ENCODE measurements at regions not wholly inside any gene's neighbourhood (a gene's known extent, or its start where the extent isn't known, plus 50 kb on each side); places are given as distances from the start of the nearest gene placed in this dataset.

DNA sequence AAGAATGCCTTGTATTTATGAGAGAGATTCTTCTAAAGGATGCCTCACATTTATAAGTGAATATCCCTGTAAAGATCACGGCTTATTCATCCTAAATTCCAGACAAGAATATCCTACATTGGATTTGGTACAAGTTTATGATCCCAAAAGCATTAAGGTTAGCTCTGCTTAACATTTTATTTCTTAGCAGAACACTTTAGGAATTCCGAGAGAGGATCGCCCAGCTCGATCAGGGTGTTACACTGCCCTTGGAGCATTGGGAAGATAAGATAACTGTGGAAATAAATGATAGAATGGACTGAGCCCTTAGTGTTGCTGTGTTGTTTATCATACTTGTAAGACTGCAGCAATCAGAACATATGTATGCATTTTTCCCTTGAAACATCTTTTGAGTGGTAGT is 223.0 kb upstream of the CDIN1 start:
- no peak for DNase-seq (ENCODE audit: low spot score)

DNA sequence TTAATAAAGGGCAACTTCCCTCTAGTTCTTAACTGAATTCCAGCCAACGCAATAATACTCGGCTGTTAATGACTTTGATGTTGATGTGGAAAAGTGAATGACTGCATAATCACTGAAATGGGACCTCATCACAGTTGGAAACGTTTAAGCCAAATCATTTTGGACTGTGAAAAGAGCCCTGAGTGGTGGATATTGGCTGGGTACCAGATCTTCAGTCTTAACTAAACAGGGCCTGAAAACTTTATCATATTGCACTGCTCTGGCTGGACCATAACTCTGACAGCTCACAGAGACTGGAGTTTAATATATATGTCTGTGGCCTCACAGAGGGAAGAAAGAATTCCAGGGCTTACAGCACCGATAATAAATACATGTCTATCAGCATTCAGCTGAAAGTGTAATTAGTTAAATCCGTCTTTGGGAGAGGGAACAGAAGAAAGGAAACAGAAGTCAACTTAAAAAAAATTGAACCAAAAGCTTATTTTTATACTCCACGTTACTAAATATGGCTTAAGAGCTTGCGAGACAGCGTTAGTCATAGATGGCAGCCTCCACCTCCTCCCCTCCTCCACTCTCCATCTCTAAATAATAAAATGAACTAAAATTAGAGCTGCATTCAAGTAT is 222.3 kb upstream of the CDIN1 start:
- no peak for DNase-seq (ENCODE audit: low spot score)

DNA sequence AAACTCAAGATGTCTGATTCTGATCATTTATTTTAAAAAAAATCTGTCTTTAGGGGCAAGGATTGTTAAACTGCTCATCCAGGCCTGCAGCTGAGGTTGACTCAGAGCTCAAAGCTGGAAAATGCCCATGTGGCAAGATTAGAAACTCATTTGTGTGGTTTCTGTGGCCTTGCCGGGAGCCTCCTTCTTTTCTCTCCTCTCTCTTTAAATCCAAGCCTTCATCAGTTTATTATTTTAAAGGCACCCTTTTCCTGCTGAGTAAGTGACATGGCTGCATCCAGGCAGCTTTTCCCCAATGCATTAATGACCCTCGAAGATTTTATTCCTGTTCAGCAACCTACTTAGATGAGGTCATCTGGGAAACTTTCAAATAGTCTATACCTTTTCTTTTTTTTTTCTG is 221.3 kb upstream of the CDIN1 start:
- DNase-seq (ENCODE audit: low spot score) = no peak

DNA sequence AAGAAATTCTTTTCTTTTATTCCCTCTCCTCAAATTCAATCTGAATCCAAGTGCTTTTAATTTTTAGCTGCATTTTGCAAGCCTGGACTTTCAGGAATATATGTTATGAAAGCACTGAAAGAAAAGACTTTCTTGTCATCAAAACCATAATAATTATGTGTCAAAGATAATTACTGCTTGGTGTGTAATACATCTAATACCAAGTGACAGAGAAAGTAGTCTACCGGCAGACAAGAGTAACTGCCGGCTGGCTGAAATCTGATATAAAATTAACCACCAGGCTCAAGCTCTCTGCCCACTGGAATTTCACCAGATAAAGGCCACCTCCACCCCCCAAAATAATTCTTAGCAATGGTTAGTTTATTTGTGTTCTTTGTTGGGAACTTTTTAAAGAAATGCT is 220.9 kb upstream of the CDIN1 start:
- no peak for DNase-seq (ENCODE audit: low spot score)

DNA sequence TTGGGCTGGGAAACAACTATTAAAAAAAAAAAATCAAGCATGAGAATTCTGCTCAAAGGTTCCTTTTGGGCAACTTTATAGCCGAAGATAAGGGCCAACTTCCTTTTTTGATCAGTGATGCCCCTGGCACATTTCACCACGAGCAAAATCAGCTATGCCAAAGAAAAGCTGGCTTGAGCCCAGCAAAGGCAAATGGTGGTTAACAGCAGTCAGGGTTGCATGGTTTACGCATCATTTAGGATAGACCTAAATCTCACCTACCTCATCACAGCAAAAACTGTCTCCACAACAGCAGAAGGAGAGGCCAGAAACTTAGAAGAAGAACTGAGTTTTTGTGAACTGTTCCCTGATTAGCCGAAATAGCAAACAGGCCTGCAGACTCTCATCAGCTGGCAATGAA is 220.1 kb upstream of the CDIN1 start:
- no peak for DNase-seq (ENCODE audit: low spot score)

DNA sequence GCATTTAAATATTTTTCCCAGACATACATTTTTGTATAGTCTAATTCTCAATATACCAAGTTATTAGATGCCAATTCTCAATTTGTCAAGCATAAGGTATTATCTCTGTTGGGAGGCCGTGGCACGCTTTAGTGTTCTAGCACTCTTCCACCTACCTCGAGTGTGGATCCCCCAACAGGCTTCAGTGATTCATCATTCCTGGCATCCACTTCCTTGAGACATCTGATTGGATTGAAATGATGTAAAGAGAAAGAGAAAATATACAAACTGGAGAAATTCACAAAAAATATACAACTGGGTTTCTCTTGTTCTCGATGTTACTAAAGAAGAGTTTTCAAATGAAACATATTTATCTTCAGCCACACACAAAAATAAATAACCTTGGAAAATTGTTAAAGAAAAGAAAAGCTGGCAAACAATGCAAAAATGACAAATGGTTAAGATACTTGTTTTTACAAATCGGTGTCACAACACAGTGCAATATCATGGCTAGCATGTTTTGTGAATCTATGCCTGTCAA is 218.0 kb upstream of the CDIN1 start:
- DNase-seq (ENCODE audit: low spot score) = no peak

DNA sequence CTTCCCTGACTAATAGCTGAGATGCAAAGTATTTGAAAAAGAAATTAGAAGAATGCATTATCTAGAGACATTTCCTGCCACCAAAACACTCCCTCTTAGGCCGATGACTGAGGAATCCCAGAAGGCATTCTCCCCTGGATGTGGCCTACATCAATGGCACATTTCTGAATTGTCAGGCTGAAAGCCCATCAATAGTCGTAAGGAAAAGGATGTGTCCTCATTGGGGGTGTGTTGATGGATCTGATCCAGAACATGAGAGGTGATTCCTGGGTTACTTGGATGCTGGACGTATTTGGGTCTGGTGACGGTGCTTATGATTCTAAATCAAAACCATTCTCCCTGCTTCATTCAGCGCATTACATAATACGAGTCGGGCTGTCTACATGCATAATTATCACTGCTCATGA is 216.9 kb upstream of the CDIN1 start:
- DNase-seq (ENCODE audit: low spot score) = no peak

DNA sequence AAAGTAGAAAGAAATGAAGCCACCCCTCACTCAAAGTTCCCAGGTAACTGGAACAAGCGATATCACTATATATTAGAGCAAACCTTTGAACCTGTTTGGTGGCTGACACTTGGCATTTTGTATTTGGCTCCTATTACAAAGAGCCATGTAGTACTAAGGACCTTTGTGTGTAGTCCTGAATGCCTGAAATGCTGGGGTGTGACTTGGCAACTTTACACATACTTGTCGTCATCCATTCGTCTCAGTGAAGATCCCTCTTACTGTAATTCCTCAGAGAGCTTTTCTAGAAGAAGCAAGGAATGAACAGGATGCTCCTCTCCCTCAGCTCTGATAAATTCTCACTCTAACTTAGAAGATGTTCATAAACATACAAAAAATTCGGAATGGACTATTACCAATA is 216.1 kb upstream of the CDIN1 start:
- DNase-seq (ENCODE audit: low spot score) = no peak

DNA sequence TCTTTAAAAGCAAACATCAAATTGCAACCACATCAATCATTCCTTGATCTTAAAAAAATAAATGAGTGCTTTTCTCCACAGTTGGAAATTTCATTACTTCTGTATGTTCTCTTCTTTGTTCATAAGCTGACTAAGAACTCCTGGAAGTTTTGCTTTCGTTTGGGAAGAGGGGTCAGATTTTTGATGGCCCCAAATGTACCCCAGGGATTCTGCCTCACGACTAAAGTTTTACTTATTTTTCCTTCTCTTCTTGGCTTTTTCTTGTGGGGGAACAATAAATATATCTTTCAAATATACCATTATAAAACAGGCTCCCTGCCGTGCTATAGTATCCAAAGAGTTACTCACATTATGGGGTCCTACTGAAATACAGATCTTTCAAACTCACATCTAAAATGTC is 215.0 kb upstream of the CDIN1 start:
- DNase-seq (ENCODE audit: low spot score) = no peak

DNA sequence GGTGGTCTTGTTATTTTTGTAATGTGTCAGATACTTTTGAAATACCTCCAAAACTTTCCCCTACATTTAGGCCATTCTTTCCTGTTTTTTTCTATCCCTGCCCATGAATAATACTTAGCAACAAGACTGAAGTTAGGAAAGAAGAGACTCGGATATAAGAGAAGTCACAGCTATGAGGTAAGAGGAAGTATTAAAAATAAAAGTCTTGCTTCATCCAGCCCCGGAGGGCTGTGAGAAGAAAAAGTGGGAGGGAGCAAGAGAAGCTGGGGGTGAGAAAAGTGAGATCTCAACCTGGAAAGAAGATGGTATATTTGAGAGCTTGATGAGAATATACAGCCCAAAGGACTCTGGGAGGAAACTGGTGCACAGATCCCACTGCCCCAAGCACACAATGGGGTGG is 213.5 kb upstream of the CDIN1 start:
- no peak for DNase-seq (ENCODE audit: low spot score)

DNA sequence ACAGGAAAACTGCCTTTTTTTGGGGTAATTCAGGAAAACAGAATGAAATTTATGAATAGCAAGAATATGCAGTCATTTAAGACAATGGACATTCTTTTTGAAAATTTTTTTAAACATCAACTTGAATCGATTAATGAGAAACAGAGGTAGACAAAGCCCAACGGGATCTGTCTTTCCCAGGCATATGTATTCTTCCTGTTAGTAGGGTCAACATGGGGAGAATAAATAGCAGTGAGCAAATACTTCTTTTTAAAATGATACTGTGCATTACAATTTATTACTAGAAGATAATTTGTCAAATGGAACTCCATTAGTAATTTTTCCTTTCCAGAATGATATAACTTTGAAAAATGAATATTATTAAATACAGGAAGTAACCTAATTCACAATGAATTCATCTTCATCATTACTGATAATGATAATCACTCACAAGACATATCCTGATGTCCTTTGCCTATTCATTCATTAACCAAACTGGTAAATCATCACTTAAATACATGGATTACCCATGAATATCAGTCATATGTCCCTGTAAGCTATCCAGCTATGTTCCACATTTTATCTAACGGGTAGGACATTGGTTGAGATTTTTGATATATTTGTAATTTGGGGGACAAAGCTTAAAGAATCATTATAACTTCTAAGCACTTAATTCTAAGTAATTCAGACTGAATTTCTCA is 209.2 kb upstream of the CDIN1 start:
- no peak for DNase-seq (ENCODE audit: low spot score)

DNA sequence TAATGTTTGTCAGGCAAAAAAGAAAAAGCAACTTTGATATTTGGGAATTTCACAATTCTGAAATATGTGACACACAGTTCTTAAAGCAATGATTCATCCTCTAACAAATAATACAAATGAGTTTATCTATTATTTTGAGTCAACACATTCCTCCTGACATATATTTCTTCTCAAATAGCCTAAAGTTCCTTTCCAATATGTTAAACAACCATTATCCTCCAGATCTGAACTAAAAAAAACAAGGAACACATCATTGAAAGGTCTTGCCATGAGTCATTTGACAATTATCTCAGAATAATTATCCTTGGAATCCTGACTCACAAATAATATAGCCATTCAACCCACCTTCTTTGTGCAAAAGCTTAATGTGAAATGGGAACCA is 208.7 kb upstream of the CDIN1 start:
- DNase-seq (ENCODE audit: low spot score) = no peak

DNA sequence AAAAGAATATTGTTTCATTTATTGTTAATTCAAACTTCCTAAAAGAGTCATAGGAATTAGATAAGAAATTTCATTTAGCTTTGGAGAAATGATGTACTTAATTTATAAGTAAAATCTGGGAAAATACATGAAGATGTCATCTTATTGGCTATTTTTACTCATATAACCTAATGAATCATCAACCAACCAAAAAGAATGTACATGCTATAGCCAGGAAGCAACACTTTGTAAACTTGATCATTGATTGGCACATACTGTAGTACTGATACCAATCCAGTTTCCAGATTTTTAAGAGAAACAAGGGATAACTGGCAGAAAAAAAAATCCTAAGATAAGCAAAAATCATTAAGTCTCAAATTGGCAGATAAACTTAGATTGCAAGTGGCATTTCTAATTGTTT is 207.9 kb upstream of the CDIN1 start:
- no peak for DNase-seq (ENCODE audit: low spot score)

DNA sequence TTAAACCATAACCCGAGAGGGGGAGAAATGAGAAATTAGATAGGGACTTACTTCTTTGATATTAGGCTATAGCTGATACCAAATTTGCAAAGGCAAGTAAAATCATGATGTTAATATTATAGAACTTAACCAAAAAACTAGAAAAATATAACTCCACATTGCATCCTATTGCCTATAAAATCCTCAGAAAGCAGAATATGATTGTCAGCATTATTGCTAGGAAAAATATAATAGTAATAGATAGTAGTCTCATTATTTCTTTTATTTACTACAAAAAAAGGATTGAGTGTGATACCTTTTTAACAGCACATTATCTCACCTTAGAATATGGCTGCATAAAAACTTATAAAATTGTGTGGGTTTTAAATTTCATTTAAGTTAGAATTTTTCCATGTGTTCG is 206.5 kb upstream of the CDIN1 start:
- no peak for DNase-seq (ENCODE audit: low spot score)

DNA sequence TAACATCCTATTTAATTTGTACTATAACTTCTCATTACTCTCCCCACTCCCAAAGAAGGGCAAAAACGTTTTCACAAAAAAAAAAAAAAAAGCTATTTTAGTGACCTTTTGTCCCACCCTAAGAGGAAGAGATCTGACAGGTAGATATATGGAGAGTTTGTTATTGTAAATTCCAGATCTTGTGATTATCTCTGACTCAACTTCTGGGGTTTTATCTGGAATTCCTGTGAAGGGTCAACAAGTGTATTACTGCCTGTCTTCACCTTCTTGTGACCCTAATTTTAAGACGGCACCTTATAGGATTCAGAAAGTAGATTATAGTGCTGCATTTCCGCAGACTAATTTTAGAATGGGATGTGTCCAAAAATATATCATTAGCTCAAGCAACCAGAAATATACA is 205.9 kb upstream of the CDIN1 start:
- no peak for DNase-seq (ENCODE audit: low spot score)

DNA sequence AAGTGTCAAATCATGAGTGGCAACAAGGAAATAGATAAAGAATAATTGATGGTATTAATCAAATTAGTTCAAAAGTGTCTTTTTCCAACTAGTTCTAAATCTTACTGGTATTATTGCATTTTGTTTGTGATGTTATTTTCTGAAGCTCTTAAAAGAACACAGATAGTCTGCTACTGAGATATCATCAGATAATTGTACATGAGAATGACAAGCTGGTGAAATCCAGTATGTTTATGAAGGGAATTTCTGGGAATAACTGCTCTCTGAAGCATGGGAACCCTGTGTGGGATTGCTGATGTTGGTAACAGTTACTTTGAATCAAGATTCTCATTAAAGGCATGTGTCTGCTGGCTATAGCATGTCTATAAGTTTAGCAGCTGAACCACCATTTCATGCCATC is 190.3 kb upstream of the CDIN1 start:
- DNase-seq (ENCODE audit: low spot score) = no peak

DNA sequence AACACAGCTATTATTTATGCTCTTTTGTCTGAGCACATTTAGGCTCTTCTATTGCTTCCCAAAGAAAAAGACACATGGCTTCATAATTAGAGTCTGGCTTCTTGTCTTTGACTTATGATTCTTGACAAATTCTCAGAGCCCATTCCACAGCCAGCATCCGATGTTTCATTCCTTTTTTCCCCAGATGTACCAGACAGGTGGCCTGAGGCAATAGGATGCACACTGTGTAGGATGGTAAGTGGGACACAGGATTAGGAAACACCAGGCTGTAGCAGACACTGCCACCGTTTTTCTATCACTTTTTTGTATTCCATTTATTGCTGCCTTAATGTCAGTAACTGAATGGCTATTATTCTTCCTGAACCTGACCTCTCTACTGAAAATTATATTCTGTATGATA is 188.9 kb upstream of the CDIN1 start:
- no peak for DNase-seq (ENCODE audit: low spot score)

DNA sequence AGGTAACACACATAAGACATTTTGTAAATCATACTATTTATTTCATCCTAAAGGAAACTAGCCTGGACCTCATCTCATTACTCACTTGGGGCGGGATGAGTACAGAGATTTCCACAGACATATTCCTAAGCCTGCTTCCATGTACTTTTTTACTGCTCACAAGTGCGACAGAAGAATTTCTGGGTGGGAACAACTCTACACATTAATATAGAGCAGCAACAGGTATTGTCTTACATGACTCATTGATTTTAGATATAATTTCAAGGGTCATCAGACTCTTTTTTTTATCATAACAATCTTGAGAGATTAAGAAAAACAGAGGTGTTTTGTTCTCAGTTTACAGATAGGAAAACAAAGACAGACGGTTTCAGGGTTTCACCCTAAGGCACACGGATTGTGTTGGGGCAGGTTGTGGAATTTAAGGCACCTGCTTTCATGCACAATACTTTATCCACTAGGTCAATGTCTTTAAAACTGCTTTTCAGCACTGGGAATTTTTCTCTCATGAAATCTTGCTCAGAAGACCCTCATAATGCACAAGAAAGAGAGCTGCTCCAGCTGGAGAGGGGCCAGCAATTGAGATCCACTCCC is 186.7 kb upstream of the CDIN1 start:
- DNase-seq (ENCODE audit: low spot score) = no peak

DNA sequence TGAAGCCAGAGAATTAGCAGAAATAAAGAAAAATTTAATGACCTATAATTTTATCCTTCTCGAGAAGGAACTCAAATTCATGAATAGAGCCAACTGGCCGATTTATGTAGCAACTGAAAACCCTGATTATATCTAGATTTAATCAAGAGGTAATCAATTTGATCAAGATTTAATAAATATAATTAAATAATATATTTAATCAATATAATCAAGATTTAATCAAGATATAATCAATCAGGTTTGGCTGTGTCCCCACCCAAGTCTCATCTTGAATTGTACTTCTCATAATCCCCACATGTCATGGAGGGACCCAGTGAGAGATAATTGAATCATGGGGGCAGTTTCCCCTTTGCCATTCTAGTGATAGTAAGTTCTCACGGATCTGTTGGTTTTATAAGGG is 181.2 kb upstream of the CDIN1 start:
- DNase-seq (ENCODE audit: low spot score) = no peak

DNA sequence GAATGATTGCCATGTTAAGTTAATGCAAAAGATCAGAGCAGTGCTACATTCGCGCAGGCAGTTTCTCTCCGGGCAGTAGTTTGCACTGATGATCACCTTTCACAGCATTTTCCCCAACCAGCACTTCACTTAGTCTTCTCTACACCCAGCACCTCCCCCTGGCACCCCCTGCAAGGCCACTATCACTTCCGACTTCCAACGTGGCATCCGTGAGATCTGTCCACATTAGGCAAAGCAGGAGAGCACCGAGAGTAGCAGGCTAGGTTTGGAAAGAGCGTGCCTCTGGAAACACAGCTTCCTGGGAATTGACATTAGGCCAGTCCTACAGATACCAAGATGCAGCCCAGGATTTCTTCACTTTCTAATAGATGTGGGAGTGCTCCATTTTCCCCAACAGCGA is 180.2 kb upstream of the CDIN1 start:
- DNase-seq (ENCODE audit: low spot score) = no peak

DNA sequence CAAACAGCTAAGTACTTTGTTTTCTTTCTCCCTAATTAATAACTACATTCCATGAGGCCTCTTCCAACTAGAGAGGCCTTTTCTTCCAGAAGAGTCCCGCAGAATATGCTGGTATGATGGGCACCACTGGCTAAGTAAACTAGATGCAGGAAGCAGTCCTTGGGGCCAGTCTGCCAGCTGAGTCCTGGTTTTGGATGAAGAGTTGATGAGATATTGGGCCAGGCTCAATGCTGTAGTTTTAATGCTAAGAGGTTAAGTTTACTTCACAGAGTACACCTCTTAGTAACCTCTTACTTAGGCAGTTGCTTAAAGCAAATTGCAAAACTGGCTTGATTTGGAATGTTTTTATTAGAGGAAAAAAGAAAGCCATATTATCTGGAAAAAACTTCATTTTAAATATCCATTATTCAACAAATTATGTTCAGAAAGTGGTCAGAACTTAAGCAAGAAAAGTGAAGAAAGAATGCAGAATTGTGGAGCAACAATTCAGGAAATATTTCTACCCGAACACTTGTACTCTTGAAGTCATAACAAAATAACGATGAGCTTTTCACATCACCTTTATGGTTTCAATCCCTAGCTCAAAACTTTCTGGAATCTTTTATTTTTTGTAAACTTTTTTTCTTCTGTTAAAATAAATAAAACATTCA is 178.4 kb upstream of the CDIN1 start:
- no peak for DNase-seq (ENCODE audit: low spot score)

DNA sequence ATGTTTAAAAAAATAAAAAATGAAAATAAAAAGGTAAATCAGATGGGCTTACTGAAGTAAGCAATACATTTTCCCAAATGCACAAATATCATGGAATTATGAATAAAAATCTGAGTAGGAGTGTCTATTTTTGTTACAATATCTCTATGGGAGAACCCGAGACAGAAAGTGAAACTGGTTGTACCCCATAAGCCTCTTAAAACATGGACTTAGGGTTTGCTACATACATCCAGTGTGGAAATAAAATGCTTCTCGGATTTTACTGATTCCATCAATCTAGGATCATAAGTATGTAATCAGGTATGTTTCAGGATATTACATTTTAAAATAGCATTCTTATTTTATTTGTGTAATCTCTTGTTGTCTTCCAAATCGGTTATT is 177.8 kb upstream of the CDIN1 start:
- DNase-seq (ENCODE audit: low spot score) = no peak

DNA sequence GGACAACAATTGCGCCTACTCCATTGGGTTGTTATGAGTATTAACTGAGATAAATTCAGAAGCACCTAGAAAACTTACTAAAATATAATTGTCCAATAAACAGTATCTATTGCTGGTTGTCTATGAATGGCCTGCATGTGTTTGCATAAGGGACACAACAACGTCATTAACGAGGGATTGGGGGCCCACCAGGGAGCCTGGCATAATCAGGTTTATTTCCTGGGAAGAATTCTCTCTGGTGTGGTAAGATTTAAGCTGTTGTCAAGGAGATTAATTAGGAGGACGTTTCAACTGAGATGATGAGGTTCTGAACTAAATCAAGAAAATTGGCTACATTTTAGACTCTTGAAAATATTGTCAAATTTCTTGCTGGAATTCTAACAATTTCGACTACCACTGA is 176.1 kb upstream of the CDIN1 start:
- DNase-seq (ENCODE audit: low spot score) = no peak

Data from cerebellar cortex (tissue), 1 donor.